AG04450 (cell line): ENCODE measurements at regions not wholly inside any gene's neighbourhood (a gene's known extent, or its start where the extent isn't known, plus 50 kb on each side); places are given as distances from the start of the nearest gene placed in this dataset.

Experiments used
- CTCF ChIA-PET: fragments of 300-600, 350-600 bp; formaldehyde crosslinking; extraction: SDS; loops from one replicate; lab custom pipeline; 2022; ENCODE audit warnings: antibody characterized with exemption, inconsistent platforms; lab: Charles Lee
- POLR2A ChIA-PET: fragments of 350-600 bp; formaldehyde crosslinking; extraction: SDS; loops from one replicate; lab custom pipeline; 2021; ENCODE audit warnings: antibody characterized with exemption, inconsistent platforms; lab: Yijun Ruan, JAX
- DNase-seq: peaks from one replicate; pipeline ENCODE4 v3.0.0-alpha.2; 2011; ENCODE audit warnings: low read depth, low spot score
- H3K27ac ChIP-seq: one replicate; pipeline ENCODE4 v1.5.1; 2012; ENCODE audit warnings: low read depth, low read length, control low read depth
- H3K27me3 ChIP-seq: one replicate; pipeline ENCODE4 v1.6.0; 2012; ENCODE audit warnings: low read length; ENCODE audit not compliant: control insufficient read depth, insufficient read depth
- H3K4me3 ChIP-seq: 2 replicates; pipeline ENCODE4 v1.5.1; 2011; ENCODE audit warnings: mild to moderate bottlenecking, low read depth, low read length, control low read depth
- H3K9me3 ChIP-seq: 2 replicates; pipeline ENCODE4 v1.5.1; 2012; ENCODE audit warnings: low read length; ENCODE audit not compliant: control insufficient read depth, insufficient read depth
- TF ChIP-seq, protein P1 (sequence below): IDR thresholded peaks from 2 replicates; pipeline ENCODE4 v1.5.1; 2011; ENCODE audit warnings: low read depth, low read length, control low read depth, inconsistent platforms

DNA sequence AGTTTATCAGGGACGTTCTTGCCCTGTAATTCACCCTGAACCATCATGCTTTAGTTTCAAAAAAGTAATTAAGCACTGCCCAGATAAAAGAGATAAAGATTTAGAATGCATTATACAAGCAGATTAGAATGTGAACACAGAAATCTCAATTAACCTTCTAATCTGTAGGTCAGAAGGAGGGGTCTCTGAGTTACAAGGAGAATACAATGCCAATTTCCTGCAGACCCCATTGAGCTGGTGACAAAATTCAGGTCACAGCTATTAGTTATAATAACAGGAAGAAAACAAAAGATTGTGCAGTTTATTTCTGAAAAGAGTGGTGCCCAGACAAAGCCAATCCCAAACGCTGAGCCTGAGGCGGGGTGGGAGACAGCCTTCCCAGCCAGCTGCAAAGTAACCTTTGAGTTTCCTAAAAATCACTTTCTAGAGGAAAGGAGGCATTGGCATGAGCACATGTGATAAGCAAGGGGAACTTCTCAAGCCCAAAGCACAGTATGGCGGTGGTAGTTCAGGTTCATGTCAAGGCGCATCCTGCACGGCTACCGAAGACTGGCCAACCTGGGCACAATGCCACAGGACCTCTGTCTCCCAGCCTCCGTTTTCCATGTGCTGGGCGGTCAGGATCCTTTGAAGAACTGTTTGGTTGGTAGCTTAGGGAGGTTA is 192.5 kb downstream of the TTLL2 start:
- DNase-seq = no peak
- Histone ChIP-seq H3K4me3 (no peak overlapping the region), H3K9me3 (peaks cover 51% of the 10 kb centered on the region), H3K27me3 (no peaks in the 10 kb centered on the region), H3K27ac (no peak overlapping the region)
- TF ChIP-seq, protein P1, sequence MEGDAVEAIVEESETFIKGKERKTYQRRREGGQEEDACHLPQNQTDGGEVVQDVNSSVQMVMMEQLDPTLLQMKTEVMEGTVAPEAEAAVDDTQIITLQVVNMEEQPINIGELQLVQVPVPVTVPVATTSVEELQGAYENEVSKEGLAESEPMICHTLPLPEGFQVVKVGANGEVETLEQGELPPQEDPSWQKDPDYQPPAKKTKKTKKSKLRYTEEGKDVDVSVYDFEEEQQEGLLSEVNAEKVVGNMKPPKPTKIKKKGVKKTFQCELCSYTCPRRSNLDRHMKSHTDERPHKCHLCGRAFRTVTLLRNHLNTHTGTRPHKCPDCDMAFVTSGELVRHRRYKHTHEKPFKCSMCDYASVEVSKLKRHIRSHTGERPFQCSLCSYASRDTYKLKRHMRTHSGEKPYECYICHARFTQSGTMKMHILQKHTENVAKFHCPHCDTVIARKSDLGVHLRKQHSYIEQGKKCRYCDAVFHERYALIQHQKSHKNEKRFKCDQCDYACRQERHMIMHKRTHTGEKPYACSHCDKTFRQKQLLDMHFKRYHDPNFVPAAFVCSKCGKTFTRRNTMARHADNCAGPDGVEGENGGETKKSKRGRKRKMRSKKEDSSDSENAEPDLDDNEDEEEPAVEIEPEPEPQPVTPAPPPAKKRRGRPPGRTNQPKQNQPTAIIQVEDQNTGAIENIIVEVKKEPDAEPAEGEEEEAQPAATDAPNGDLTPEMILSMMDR = no peak
- POLR2A ChIA-PET = no interaction called here
- CTCF ChIA-PET = no interaction called here

DNA sequence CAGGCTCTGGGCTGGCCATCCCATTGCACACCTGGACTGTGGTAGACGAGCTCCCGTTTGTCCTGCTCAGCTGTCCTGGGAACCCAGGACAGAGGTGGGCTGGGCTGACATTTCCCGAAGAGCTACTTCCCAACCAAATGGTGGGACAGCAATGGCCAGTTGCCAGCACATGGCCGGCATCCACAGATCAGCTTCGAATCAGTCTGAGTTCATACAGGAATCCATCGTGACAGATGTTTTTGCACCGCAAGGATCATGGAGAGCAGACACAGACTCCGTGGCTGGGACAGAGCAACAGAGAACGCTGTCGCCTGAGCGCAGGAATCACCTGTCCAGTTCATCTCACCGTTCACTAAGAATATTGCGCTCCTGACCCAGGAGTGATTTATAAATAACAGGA is 198.5 kb downstream of the TTLL2 start:
- POLR2A ChIA-PET = no interaction called here

DNA sequence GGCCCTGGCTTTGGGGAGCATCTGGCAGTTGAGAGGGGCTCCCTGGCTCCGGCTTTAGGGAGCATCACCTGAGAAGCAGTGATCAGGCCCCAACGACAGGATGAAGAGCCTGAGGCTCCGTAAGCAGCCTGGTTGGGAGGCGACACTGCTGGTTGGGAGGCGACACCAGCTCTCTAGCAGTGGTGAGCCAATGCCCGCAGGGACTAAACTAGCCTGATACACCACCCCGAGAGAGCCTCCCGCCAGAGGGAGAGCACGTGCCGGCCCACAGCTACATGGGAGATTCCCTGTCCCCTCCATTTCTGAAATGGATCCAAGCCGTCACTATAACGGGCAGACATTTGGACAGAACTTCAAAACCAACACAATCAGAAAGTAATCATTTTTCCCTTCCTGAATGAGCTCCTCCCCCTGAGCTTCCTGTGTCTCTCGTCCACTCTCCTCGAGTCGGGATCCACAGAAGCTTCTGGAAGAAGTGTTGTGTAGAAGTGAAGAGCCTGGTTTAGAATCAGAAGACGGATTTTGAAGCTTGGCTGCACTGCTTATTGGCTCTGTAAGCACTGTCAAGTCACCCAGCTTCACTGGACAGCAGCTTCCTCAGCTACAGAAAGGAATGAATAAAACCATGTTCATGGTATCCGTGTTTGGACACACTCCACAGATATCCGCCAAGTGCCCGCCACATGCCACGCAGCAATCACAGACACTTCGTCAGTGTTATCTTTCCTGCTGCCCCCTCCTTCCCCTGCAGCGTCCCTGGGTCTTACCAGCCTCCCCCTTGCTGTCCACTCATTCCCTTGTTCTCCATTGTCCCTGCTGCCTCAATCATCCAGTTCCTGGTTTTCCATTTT is 199.6 kb downstream of the TTLL2 start:
- no peak overlapping the region for H3K27ac ChIP-seq
- TF ChIP-seq, protein P1 = no peak
- ChIA-PET POLR2A (no interaction called here), CTCF (no interaction called here)
- H3K4me3 ChIP-seq = no peak overlapping the region
- no peaks in the 10 kb centered on the region for H3K27me3 ChIP-seq
- peaks cover 68% of the 10 kb centered on the region for H3K9me3 ChIP-seq
- DNase-seq = no peak

More for the DNA sequence above, 198.5 kb downstream of the TTLL2 start:
- DNase-seq = no peak
- H3K27ac ChIP-seq = no peak overlapping the region
- H3K9me3 ChIP-seq = peaks cover 70% of the 10 kb centered on the region
- H3K27me3 ChIP-seq = no peaks in the 10 kb centered on the region
- CTCF ChIA-PET = no interaction called here
- no peak overlapping the region for H3K4me3 ChIP-seq
- TF ChIP-seq, protein P1 = no peak

DNA sequence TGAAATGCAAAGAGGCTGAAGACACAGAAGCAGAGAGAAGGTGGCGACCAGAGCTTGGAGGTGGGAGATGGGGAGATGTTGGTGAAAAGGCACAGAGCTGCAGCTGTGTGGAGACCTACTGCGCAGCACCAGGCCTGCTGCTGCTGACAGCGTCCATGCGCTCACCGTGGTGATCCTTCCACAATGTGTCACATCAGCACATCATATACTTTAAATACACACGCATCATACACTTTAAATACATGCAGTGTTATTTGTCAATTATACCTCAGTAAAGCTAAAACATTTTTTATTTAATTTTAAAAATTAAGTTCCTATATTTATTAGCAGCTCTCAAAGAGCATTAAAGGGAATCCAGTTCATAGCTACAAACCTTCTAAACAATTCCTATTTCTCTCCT is 200.9 kb downstream of the TTLL2 start:
- CTCF ChIA-PET = no interaction called here

More for the DNA sequence above, 200.9 kb downstream of the TTLL2 start:
- POLR2A ChIA-PET = no interaction called here
- DNase-seq = no peak
- Histone ChIP-seq H3K9me3 (peaks cover 66% of the 10 kb centered on the region), H3K27me3 (no peaks in the 10 kb centered on the region), H3K4me3 (no peak overlapping the region), H3K27ac (no peak overlapping the region)
- TF ChIP-seq, protein P1 = no peak
